Activated T-cell treated with anti-CD3 and anti-CD28 coated beads, Interleukin-2, amount 50 U/mL, for 1 hour (primary cell): ENCODE measurements at regions not wholly inside any gene's neighbourhood (a gene's known extent, or its start where the extent isn't known, plus 50 kb on each side); places are given as distances from the start of the nearest gene placed in this dataset.

Experiments used
- DNase-seq: peaks from one replicate; pipeline ENCODE4 v3.0.0-alpha.2; 2020

DNA sequence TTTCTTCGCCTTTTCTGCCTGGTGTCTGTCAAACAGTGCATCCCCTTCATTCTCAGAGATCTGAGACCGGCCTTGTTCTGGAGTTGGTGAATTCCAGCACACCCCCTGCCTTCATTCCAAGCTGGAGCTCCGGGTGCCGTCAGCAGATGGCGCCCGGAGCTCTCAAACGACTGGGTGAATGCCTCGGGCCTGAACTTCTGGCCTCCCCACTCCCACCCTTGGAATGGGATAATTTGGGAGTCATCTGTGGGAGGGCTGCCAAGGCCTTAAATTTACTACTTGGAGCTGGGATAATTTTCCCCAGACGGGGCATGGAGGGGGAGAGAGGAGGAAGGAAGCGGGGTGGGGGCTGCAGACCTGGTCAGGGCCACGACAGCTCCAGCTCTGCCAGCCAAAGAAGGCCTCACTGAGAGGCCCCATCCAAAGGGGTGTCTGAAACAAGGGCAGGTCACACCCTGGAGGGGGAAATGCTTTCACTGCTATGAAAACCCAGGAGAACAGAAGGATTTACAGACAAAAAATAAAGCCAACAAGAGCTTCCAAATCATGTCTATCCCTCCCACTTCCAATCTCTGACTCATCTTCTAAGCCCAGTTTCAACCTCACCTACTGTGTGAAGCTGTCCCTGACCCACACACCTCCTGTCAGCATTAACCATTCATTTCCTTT lies 187.9 kb downstream of the OPA1 start:
- DNase-seq: peak; percentile 27

DNA sequence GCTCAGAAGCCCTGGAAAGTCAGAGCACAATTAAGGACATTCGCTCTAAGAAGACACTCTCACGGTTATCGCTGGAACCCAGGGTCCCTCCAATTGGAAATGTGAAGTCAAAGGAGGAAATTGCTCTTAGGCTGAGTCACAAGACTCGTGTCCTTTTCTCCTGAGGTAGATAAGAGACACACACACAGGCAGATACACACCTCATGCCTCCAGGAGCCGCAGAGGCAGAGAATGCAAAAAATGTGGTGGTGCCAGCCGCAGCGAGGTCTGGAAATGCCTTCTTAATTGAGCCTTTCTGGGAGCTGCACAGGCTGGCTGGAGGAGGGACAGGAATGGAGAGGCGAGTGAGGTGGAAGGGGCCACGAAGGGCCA lies 189.3 kb downstream of the OPA1 start:
- no peak for DNase-seq

DNA sequence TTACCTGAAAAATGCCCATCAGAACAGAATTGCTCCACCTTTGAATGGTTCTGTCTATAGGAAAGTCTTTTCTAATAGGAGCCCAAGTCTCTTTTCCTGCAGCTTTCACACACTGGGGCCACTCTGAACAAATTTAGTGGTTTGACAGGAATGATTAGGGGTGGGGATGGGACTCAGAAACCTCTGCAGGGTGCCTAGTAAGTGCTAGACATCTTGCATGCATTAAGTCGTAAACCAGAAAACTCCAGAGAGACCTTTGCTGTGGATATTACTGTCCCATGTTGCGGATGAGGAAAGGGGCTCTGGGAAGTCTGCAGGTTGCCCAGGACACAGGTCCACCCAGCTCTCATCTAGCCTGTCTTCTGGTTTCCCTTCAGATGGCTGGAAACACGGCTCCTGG lies 189.7 kb downstream of the OPA1 start:
- no peak for DNase-seq

GRCh38 chr3:193783166-193783896 lies 190.3 kb downstream of the OPA1 start:
- no peak for DNase-seq

DNA sequence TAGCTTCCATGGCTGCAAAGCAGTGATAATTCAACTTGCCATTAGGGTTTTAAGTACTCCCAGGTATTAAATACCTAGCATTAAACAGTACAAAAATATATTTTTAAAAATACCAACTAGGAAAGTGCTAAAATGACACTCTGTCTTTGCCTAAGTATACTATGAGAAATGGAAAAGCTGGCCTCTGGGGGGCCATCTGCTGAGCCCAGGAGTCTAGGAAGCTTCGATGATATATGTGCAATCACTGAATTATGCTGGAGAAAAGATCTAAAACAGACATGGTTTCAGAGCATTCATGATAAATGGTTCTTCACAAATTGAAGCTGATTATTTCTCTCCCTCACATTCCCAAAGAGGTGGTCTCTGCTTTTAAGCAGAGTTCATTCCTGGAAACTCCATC lies 191.8 kb downstream of the OPA1 start:
- DNase-seq: no peak

- DNase-seq: no peak
These were observed 194.5 kb downstream of the OPA1 start for GRCh38 chr3:193787496-193787870.

DNA sequence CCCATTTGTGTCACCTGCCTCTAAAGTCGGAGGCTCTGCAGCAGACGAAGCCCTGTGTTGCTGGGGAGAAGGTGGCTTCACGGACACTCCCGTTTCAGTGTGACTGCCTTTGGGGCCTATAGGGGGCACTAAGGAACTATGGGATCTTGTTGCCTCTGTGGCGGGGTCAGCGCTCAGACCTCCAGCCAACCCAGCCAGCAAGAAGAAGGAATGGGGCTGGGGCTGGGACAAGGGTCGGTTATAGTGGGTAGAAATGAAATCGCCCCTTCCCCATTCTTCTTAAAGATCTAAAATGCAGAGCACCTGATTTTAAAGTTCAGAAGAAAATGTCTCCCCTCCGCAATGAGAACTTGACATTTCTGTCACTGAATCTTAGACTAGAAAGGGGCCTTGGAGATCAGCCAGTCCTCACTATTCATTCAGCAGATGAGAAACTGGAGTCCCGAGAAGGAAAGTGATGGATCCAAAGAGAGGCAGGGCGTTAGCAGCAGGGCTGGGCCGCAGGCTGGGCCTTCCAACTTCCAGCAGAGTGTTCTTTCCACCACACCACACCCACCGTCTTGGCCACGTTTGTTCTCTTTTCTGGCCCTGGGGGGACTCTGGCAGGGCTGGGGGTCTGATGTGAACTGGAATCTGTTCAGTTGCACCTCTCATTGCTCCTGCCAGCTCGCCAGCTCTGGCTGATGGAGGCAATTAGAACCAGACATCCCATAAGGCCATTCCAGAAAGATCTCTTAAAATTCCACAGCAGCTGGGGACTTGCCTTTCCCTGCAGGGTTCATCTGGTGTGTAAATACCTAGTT lies 195.4 kb downstream of the OPA1 start:
- no peak for DNase-seq

GRCh38 chr3:193789455-193789854 lies 196.4 kb downstream of the OPA1 start:
- DNase-seq: no peak

DNA sequence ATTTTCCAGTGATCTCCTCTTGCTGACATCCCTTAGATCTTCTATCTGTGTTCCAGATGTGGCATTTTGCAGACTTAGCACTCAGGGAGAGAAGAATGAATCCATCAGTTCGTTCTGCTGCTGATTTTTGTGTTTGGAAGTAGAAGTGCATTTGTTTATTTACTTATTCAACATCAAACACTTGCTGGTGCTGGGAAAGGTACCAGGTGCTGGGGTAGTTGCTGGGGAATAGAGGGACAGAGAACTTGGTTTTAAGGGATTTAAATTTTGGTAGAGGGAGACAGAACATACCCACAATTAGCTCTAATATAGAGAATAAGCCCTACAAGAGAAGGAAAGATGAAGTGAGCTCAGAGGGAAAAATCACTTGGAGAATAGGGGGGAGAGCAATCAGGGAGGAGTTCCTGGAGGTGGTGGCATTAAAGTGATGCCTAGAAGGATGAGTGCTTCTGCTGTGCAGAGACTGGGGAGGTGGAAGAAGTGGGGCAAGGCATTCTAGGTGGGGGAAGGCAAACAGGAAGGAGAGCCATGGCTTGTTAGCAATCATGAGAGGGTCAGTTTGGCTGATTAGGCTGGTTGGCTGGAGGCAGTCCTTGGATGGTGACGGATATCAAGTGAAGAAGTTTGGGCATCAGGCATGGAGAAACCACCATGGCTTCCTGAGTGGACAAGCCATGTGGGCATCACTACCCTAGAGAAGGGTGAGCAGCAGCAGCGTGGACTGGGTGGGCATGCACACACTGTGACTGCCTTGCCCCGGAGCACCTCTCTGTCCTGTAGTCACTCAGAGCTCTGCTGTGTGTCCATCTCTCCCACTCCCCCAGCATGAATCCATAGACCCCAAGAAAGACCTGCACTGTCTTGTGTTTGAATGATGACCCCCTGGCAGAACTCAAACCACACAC lies 197.3 kb downstream of the OPA1 start:
- DNase-seq: no peak

DNA sequence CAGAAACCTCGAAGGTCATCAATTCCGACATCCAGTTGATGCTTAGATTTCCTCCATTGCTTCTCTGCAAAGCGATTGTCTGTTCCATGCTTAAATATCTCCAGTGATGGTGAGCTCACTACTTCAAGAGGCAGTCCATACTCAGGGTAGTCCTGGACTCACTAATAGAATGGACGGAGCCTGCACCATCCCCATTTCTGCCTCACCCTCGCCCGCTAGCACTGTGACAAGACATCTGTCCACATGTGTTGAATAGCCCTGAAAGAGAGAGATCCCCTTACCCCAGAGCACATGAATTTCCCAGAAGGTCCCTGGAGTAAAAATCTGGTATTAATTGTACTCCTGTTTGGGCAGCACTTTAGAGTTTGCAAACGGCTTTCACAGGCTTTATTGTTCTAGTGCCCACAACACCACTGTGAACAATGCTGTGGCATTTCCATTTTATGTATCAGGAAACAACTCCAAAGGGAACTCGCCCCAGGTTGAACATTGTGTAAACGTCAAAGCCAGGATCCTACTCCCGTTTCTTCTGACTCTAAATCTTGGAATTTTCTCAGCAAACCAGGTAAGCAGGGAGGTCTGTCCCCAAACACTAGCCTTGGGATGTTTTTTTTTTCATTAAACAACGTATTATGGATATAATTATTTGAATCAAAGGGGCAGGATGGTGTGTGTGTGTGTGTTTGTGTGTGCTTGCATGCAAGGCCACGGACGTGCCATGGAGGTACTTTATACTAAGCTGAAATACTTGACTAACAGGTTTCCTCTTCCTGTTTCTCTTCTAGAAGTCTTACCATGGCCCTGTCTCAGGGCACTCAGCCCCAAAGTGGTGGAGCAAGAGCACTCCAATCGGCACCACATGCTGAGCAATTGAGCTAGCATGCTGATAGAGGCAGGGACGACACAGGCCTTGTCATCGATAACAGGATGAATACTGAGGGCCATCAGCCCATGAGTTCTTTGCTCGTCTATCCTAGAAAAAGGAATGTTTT lies 198.3 kb downstream of the OPA1 start:
- no peak for DNase-seq

DNA sequence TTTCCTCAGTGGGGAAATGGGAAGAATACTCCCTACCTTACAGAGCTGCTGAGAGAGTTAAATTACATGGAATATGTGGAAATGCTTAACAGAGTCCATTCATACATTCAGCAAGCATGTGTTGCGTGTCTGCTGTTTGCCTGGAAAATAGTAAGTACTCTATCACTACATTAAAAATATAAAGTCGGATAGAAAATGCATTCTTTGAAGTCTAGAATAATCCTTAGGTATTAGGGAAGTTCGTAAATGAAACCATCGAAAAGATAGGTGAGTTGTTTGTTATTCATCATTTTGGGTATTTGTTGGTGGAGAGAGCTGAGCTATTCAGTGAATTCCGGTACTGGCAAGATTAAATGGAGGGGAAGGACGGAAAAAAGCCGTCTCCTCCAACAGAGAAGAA lies 200.1 kb downstream of the OPA1 start:
- no peak for DNase-seq

GRCh38 chr3:193794002-193794881 lies 201.2 kb downstream of the OPA1 start:
- DNase-seq: no peak

GRCh38 chr3:193795062-193795690 lies 202.2 kb downstream of the OPA1 start:
- DNase-seq: no peak

GRCh38 chr3:193796089-193796488 lies 203.1 kb downstream of the OPA1 start:
- no peak for DNase-seq

DNA sequence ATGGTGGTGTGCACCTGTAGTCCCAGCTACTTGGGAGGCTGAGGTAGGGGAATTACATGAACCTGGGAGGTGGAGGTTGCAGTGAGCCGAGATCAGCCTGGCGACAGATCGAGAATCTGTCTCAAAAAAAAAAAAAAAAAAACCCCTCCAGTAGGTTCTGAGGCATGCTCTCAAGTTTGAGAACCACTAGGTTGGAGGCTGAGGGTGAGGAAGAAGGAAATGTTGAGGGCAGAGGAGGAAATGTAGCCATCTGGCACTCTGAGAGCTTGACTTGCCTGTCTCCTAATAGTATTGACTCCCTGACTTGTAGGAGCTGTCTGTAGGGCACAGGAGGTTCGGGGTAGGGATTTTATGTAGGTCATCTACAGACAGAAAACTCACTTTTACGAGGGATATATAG lies 204.6 kb downstream of the OPA1 start:
- no peak for DNase-seq

DNA sequence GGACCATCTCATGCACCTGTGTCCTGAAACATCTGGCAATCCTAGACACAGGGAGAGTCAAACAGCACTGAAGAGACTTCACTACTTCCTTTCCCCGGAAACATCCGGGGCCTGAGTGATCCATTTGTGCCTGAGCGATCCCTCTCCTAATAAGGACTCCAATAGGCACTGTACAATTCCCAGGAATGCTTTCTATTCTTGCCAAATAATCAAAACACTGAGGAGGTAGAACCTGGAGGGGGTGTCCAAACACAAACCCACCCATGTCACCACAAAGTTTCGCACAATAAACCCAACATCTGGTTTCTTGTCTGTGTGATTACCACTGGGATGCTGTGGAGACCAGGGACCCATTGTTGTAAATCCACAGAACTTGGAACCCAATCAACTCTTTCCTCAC lies 205.0 kb downstream of the OPA1 start:
- DNase-seq: no peak

GRCh38 chr3:193800138-193801043 lies 207.4 kb downstream of the OPA1 start:
- no peak for DNase-seq

GRCh38 chr3:193801097-193801496 lies 208.1 kb downstream of the OPA1 start:
- no peak for DNase-seq

DNA sequence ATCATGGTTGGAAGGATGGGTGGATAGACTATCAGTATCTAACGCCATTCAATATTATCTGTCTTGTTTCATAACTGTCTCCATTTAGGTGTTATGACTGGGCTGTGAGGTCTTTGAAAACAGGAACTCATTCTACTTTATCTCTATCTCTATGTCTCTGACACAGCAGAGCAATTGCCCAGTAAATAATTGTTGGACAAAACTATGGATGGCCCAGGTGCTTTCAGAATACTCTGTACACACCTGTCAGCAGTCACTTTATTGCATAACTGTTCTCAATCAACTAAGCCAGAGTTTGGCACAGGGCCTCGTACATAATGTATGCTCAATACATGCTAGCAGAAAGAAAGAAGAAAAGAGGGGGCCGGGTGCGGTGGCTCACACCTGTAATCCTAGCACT lies 210.3 kb downstream of the OPA1 start:
- no peak for DNase-seq
